TTC549 (cell line): ENCODE measurements at regions not wholly inside any gene's neighbourhood (a gene's known extent, or its start where the extent isn't known, plus 50 kb on each side); places are given as distances from the start of the nearest gene placed in this dataset.

ENCODE experiments used
- FAIRE-seq: peaks from 2 replicates; lab custom pipeline; 2012; peaks lifted over from hg19 to GRCh38; lab: Jason Lieb, UNC

DNA sequence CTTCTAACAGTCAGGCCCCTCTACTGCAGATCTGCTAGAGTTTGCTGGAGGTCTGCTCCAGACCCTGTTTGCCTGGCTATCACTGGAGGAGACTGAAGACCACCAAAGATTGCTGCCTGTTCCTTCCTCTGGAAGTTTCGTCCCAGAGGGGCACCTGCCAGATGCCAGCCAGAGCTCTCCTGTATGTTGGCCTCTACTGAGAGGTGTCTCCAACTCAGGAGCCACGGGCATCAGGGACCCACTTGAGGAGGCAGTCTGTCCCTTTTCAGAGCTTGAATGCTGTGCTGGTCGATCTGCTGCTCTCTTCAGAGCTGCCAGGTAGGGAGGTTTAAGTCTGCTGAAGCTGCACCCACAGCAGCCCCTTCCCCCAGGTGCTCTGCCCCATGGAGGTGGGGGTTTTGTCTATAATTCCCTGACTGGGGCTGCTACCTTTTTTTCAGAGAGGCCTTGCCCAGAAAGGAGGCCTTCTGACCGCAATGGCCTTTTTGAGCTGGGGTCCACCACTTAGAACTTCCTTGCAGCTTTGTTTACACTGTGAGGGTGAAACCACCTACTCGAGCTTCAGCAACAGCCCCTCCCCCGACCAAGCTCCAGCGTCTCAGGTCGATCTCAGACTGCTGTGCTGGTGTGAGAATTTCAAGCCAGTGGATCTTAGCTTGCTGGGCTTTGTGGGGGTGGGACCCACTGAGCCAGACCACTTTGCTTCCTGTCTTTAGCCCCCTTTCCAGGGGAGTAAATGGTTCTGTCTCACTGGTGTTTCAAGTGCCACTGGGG is 566.0 kb downstream of the NR4A2 start:
- FAIRE-seq: no peak

GRCh38 chr2:155755481-155755880 is 577.0 kb downstream of the NR4A2 start:
- no peak for FAIRE-seq

- FAIRE-seq: no peak
These were observed 584.4 kb downstream of the NR4A2 start for GRCh38 chr2:155748131-155748530.

GRCh38 chr2:155747531-155747930 is 585.0 kb downstream of the NR4A2 start:
- no peak for FAIRE-seq

- FAIRE-seq: no peak
These were observed 599.2 kb downstream of the NR4A2 start for GRCh38 chr2:155733091-155733853.

DNA sequence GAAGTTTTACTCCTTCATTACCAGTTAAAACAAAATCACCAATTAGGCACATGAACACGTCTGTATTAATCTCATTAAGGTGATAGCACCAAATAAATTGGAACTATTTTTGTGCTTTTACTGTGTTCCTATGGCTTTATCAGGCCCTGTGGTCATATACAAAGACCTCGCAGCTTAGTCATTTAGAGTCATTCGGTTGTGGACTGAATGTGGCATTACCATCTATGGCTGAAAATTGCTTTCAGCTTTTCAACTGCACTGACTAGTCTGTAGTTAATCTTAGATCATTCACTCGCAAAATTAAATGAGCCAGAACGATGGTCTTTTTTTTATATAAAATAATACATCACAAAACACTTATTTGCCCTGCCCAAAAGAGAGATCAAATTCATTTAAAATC is 601.7 kb downstream of the NR4A2 start:
- no peak for FAIRE-seq

DNA sequence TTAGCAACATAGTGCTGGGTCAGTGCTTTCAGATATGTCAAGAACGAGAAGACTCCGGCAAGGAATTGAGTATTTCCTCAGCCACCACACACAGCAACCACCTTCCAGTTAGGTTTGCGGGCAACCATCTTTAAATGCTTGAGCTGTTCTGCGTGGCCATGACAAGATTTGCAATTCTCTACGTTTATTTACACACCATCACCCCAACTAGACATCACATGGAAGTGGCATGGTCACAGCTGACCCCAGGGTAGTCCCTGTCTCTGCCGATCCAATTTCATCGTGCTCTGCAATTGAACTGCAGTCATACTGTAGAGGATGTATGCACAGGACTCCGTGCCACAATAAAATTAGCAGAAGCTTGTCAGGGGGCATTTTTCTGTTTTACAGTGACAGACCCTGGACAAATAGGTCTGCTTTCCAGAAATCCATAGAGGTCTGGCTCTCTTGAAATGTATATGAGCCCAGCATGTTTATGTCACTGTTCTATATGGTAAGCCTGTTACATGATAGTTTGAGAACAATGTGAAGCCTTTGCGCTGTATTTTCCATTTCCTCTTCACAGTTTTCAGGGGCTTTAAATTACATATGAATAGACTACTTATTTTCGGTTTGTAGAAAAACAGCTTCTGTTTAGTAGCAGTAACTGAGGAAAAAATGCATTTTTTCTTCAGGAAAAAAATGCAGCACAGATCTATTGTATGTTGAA is 605.2 kb downstream of the NR4A2 start:
- no peak for FAIRE-seq

DNA sequence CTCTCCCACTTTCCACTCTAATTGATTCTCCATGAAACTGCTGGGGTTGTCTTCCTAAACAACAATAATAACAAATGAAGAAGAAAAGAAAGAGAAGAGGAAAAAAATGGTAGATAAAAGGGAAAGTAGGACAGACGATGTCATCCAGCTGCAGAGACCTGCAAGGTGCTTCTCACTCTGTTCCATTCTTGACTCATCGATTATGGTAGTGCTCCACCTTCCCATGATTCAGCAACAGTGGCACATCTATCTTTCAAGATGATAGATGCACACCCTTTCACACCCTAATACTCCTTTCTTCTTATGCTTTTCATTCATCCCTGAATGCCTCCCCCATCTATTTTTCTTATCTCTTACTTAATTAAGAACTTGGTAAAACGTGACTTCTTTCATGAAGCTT is 610.2 kb downstream of the NR4A2 start:
- no peak for FAIRE-seq

- no peak for FAIRE-seq
These were observed 616.8 kb downstream of the NR4A2 start for GRCh38 chr2:155715705-155716104.

GRCh38 chr2:155714983-155715382 is 617.5 kb downstream of the NR4A2 start:
- FAIRE-seq: no peak

- FAIRE-seq: no peak
These were observed 624.5 kb downstream of the NR4A2 start for GRCh38 chr2:155708071-155708470.

DNA sequence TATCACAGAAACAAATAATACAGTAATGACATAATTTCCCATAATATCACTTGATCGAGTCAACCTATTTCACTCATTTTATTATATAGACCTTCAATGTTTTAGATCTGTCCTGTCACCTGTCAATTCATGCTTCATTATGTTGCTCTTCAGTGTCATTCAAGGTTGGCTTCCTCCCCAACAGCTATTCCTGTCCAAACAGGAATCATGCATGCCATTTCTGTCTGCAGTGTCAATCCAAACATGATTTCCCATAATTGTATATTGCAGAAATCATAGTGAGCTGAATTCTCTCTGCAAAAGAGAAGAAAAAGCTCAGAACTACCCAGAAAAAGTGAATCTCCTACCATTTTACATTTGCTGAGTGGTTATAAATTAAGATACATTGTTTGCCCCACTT is 628.6 kb downstream of the NR4A2 start:
- FAIRE-seq: no peak

- no peak for FAIRE-seq
These were observed 629.5 kb downstream of the NR4A2 start for GRCh38 chr2:155703048-155703447.

- no peak for FAIRE-seq
These were observed 630.8 kb downstream of the NR4A2 start for GRCh38 chr2:155701721-155702120.

GRCh38 chr2:155696571-155696970 is 636.0 kb downstream of the NR4A2 start:
- FAIRE-seq: no peak

- no peak for FAIRE-seq
These were observed 637.0 kb downstream of the NR4A2 start for GRCh38 chr2:155695505-155695904.

- no peak for FAIRE-seq
These were observed 639.7 kb downstream of the NR4A2 start for GRCh38 chr2:155692856-155693255.

- FAIRE-seq: no peak
These were observed 640.4 kb downstream of the NR4A2 start for GRCh38 chr2:155692106-155692505.

DNA sequence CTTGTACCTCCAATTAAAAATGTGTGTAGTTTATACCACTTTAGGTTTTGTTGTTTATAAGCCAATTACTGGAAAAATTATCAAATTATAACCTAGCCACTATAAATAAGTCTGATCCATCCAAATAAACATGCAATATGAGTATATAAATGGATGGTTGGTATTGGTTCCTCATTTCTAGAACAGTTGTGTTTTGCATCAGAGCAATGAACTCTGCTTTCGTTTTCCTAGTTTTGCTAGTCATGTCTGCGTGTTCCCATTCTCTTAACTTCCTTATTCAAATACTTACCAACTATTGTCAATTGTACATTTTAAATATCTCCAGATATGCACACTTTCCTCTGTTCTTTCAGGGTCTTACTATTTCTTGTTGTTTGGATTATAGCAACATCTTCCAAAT is 641.7 kb downstream of the NR4A2 start:
- FAIRE-seq: no peak

- FAIRE-seq: no peak
These were observed 642.7 kb downstream of the NR4A2 start for GRCh38 chr2:155689791-155690190.

- FAIRE-seq: no peak
These were observed 645.3 kb downstream of the NR4A2 start for GRCh38 chr2:155687181-155687580.

DNA sequence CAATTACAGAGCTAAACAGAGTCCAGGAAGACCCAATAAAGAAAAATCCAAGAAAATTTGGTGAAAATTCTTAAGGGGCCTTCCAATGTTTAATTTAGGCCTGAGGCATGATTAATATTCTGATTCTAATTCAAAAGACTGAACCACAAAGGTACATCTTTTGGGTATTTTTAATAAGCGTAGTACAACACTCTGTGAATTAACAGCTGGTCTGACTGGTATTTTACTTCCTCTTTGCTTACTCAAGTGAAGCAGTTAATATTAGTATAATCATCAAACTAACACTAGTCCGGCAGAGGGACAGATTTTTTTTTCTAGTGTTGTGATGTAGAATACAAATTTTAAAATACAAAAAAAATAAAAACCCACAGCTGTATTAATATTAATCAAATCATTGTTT is 652.9 kb downstream of the NR4A2 start:
- FAIRE-seq: no peak

DNA sequence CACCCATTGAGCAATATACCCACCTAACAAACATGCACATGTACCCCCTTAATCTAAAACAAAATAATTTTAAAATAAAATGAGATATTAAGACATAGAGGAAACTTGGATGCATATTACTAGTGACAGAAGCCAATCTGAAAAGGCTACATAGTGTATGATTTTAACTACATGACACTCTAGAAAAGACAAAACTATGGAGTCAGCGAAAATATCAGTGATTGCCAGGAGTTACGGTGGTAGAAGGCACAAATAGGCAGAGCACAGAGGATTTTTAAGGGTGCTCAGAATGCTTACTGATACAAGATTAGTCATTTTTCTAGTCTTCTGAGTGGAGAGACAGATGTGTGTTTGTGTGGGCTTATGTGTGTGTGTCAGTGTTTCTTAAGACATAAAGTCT is 656.6 kb downstream of the NR4A2 start:
- no peak for FAIRE-seq
